ENCODE measurements at regions not wholly inside any gene's neighbourhood (a gene's known extent, or its start where the extent isn't known, plus 50 kb on each side); places are given as distances from the start of the nearest gene placed in this dataset.

- TF ChIP-seq CTCF (conservative IDR thresholded peaks at IDR 0.05; ENCODE audit: low read depth, low read length) = no peak
- H3K4me3 ChIP-seq (ENCODE audit: low read depth, low read length) = no peak overlapping the region
- no peak for DNase-seq (ENCODE audit: low read depth)
Observed at GRCh38 chr2:235382601-235383000, 111.2 kb upstream of the AGAP1 start.

- no peak for DNase-seq (ENCODE audit: low read depth)
- TF ChIP-seq CTCF (conservative IDR thresholded peaks at IDR 0.05; ENCODE audit: low read depth, low read length) = no peak
Observed at GRCh38 chr2:235383272-235383843, 110.5 kb upstream of the AGAP1 start.

DNA sequence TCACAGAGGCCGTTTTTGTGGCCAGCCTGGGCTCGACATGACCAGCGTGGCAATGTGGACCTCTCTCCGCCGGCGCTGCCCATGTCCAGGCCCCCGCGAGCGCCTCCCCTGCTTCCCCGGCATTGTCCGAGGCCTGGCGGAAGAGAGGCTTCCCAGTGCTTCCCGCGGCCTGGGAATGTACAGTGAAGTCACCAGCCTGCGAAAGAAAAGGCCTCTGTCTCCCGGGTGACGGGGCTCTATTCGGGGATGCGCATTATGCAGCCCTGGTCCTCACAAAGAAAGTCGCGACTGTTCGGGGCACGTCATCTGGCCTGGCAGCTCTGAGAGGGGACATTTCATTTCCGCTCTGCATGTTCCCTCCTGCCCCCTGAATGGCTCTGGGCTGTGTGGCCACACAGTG is 109.2 kb upstream of the AGAP1 start:
- no peak for TF ChIP-seq CTCF (conservative IDR thresholded peaks at IDR 0.05; ENCODE audit: low read depth, low read length)
- DNase-seq (ENCODE audit: low read depth) = no peak
- H3K4me3 ChIP-seq (ENCODE audit: low read depth, low read length) = no peak overlapping the region

More at GRCh38 chr2:235383272-235383843, 110.5 kb upstream of the AGAP1 start:
- no peak overlapping the region for H3K4me3 ChIP-seq (ENCODE audit: low read depth, low read length)

- no peak for TF ChIP-seq CTCF (conservative IDR thresholded peaks at IDR 0.05; ENCODE audit: low read depth, low read length)
- no peak for DNase-seq (ENCODE audit: low read depth)
- H3K4me3 ChIP-seq (ENCODE audit: low read depth, low read length) = no peak overlapping the region
Observed at GRCh38 chr2:235389626-235390025, 104.2 kb upstream of the AGAP1 start.

GRCh38 chr2:235390108-235390815 is 103.6 kb upstream of the AGAP1 start:
- DNase-seq (ENCODE audit: low read depth) = no peak
- no peak overlapping the region for H3K4me3 ChIP-seq (ENCODE audit: low read depth, low read length)
- TF ChIP-seq CTCF (conservative IDR thresholded peaks at IDR 0.05; ENCODE audit: low read depth, low read length) = no peak

DNA sequence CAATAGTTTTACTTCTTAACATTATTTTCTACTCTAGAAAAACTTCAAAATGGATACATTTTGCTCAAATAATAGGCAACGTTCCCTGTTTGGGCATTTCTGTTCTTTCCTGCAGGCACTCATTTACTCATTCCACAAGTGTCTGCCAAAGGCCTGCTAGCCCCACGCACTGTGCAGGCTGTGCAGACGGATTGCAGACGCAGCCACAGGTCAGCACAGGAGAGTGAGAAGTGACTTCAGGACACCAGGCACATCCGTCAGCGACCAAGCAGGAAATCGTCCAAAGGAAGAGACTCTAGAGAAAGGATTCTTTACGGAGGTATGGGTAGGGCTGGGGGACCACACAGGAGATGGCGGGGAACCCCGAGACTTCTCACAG is 103.0 kb upstream of the AGAP1 start:
- no peak for TF ChIP-seq CTCF (conservative IDR thresholded peaks at IDR 0.05; ENCODE audit: low read depth, low read length)
- no peak overlapping the region for H3K4me3 ChIP-seq (ENCODE audit: low read depth, low read length)
- no peak for DNase-seq (ENCODE audit: low read depth)
